Right cardiac atrium (tissue), 5 donors: ENCODE measurements at regions not wholly inside any gene's neighbourhood (a gene's known extent, or its start where the extent isn't known, plus 50 kb on each side); places are given as distances from the start of the nearest gene placed in this dataset.

ENCODE experiments used
- ATAC-seq, 2 donors: fragments of 200-7000 bp; cut with Tn5 transposase; one replicate each; pipeline versions ENCODE4 v1.8.0 to v1.9.1; 2020; ENCODE audit warnings: moderate library complexity in 2 of 2, mild to moderate bottlenecking in 1 of 2
- DNase-seq, 3 donors: peaks; one replicate each; pipeline ENCODE4 v3.0.0-alpha.2; 2020
- H3K27ac ChIP-seq: one replicate; pipeline ENCODE4 v1.5.1; 2013; ENCODE audit warnings: mild to moderate bottlenecking, low read length, control low read depth, moderate library complexity
- H3K27me3 ChIP-seq: one replicate; pipeline ENCODE4 v1.6.1; 2013; ENCODE audit not compliant: control insufficient read depth, insufficient read depth
- H3K4me1 ChIP-seq: one replicate; pipeline ENCODE4 v1.6.1; 2013; ENCODE audit warnings: low read length; ENCODE audit not compliant: control insufficient read depth, insufficient read depth
- H3K4me3 ChIP-seq: one replicate; pipeline ENCODE4 v1.5.1; 2013; ENCODE audit warnings: low read length, control low read depth
- H3K9me3 ChIP-seq: one replicate; pipeline ENCODE4 v1.6.1; 2013; ENCODE audit warnings: low read length; ENCODE audit not compliant: control insufficient read depth
- WGBS: extraction: QIAGEN DNeasy Blood & Tissue Kit; methylation state at CpG from one replicate; pipeline ENCODE4 v1.1.7; 2013; 5-methylcytosine and 5-hydroxymethylcytosine counted together
- intact Hi-C, 4 donors: fragments of 100-400 bp; cut with DNase I; formaldehyde crosslinking; loops; one replicate each; pipeline versions ENCODE4 v1.11.0 to v1.14.0; 2022 to 2023
- donor health status: healthy with polysubstance abuse.
- donor health status: DM: no; HTN: yes; CAD: no.
- donor health status: DM: no; HTN: no; CAD: no.
- donor health status: DM: no; HTN: yes; CAD: no; lungs with severe emphysema.
- donor health status: DM: yes; HTN: yes; CAD: no.

- ATAC-seq = no peak
- intact Hi-C loops = no loop called here
- WGBS = 38% methylated on average over 6 of the region's 6 CpGs
These were observed 108.4 kb upstream of the NBEA start for GRCh38 chr13:34833562-34834182.

GRCh38 chr13:34842466-34842865 is 99.6 kb upstream of the NBEA start:
- Histone ChIP-seq H3K27me3 (no peaks in the 10 kb centered on the region), H3K27ac (no peak overlapping the region), H3K4me1 (no peaks in the 10 kb centered on the region), H3K9me3 (no peaks in the 10 kb centered on the region), H3K4me3 (no peak overlapping the region)
- intact Hi-C loops = no loop called here
- no peak for DNase-seq
- 88% methylated on average over 3 of the region's 3 CpGs for WGBS
- no peak for ATAC-seq

More at GRCh38 chr13:34833562-34834182, 108.4 kb upstream of the NBEA start:
- H3K27me3 ChIP-seq = no peaks in the 10 kb centered on the region
- no peaks in the 10 kb centered on the region for H3K4me1 ChIP-seq
- no peak overlapping the region for H3K4me3 ChIP-seq
- peak in 1 of 3 donors; percentile 32 for DNase-seq
- no peaks in the 10 kb centered on the region for H3K9me3 ChIP-seq
- H3K27ac ChIP-seq = no peak overlapping the region

GRCh38 chr13:34847766-34848165 is 94.3 kb upstream of the NBEA start:
- Histone ChIP-seq H3K9me3 (no peaks in the 10 kb centered on the region), H3K27me3 (no peaks in the 10 kb centered on the region), H3K27ac (no peak overlapping the region), H3K4me3 (no peak overlapping the region), H3K4me1 (no peaks in the 10 kb centered on the region)
- intact Hi-C loops = no loop called here
- DNase-seq = no peak
- ATAC-seq = no peak
- 74% methylated on average over 3 of the region's 3 CpGs for WGBS

GRCh38 chr13:34849406-34849805 is 92.7 kb upstream of the NBEA start:
- Histone ChIP-seq H3K4me1 (peaks cover 3% of the 10 kb centered on the region), H3K27me3 (no peaks in the 10 kb centered on the region), H3K4me3 (no peak overlapping the region), H3K27ac (no peak overlapping the region), H3K9me3 (no peaks in the 10 kb centered on the region)
- no peak for ATAC-seq
- no peak for DNase-seq
- intact Hi-C loops = no loop called here

- DNase-seq (no peak), ATAC-seq (no peak)
- Histone ChIP-seq H3K4me1 (peaks cover 3% of the 10 kb centered on the region), H3K27ac (no peak overlapping the region), H3K9me3 (no peaks in the 10 kb centered on the region), H3K4me3 (no peak overlapping the region), H3K27me3 (no peaks in the 10 kb centered on the region)
- intact Hi-C loops = no loop called here
- WGBS = 68% methylated on average over 4 of the region's 4 CpGs
These were observed 88.9 kb upstream of the NBEA start for GRCh38 chr13:34853161-34853560.

- no peak for ATAC-seq
- Histone ChIP-seq H3K27ac (no peak overlapping the region), H3K27me3 (no peaks in the 10 kb centered on the region), H3K4me1 (peaks cover 3% of the 10 kb centered on the region), H3K9me3 (no peaks in the 10 kb centered on the region), H3K4me3 (no peak overlapping the region)
- no peak for DNase-seq
- intact Hi-C loops = no loop called here
These were observed 84.3 kb upstream of the NBEA start for GRCh38 chr13:34857558-34858325.

GRCh38 chr13:34862311-34862710 is 79.8 kb upstream of the NBEA start:
- intact Hi-C loops = no loop called here
- Histone ChIP-seq H3K4me3 (no peak overlapping the region), H3K27me3 (no peaks in the 10 kb centered on the region), H3K4me1 (no peaks in the 10 kb centered on the region), H3K27ac (no peak overlapping the region), H3K9me3 (no peaks in the 10 kb centered on the region)
- no peak for DNase-seq
- ATAC-seq = no peak
- WGBS = 84% methylated on average over 2 of the region's 2 CpGs

- ATAC-seq (no peak), DNase-seq (no peak)
- H3K9me3 ChIP-seq = no peaks in the 10 kb centered on the region
- 79% methylated on average over 3 of the region's 3 CpGs for WGBS
- no peak overlapping the region for H3K4me3 ChIP-seq
- H3K4me1 ChIP-seq = no peaks in the 10 kb centered on the region
- intact Hi-C loops = no loop called here
- no peak overlapping the region for H3K27ac ChIP-seq
- H3K27me3 ChIP-seq = no peaks in the 10 kb centered on the region
These were observed 79.4 kb upstream of the NBEA start for GRCh38 chr13:34862716-34863115.

- H3K4me3 ChIP-seq = no peak overlapping the region
- ATAC-seq (no peak), DNase-seq (no peak)
- no peaks in the 10 kb centered on the region for H3K27me3 ChIP-seq
- WGBS = 66% methylated on average over 4 of the region's 4 CpGs
- intact Hi-C loops = no loop called here
- no peaks in the 10 kb centered on the region for H3K9me3 ChIP-seq
- H3K27ac ChIP-seq = no peak overlapping the region
- H3K4me1 ChIP-seq = no peaks in the 10 kb centered on the region
These were observed 78.5 kb upstream of the NBEA start for GRCh38 chr13:34863360-34864135.

- no peak overlapping the region for H3K27ac ChIP-seq
- H3K4me1 ChIP-seq = no peaks in the 10 kb centered on the region
- ATAC-seq (no peak), DNase-seq (no peak)
- no peaks in the 10 kb centered on the region for H3K27me3 ChIP-seq
- WGBS = 100% methylated on average over 1 of the region's 1 CpG
- H3K4me3 ChIP-seq = no peak overlapping the region
- intact Hi-C loops = no loop called here
- H3K9me3 ChIP-seq = no peaks in the 10 kb centered on the region
These were observed 77.4 kb upstream of the NBEA start for GRCh38 chr13:34864671-34865070.

GRCh38 chr13:34867590-34867989 is 74.5 kb upstream of the NBEA start:
- ATAC-seq = no peak
- Histone ChIP-seq H3K27me3 (no peaks in the 10 kb centered on the region), H3K27ac (no peak overlapping the region), H3K4me1 (no peaks in the 10 kb centered on the region), H3K4me3 (no peak overlapping the region), H3K9me3 (no peaks in the 10 kb centered on the region)
- intact Hi-C loops = no loop called here
- no peak for DNase-seq
- 93% methylated on average over 4 of the region's 4 CpGs for WGBS
